ENCODE measurements at regions not wholly inside any gene's neighbourhood (a gene's known extent, or its start where the extent isn't known, plus 50 kb on each side); places are given as distances from the start of the nearest gene placed in this dataset.

- H3K27ac ChIP-seq = no peak overlapping the region
- H3K4me1 ChIP-seq = no peaks in the 10 kb centered on the region
Measured at GRCh38 chr20:23135449-23136420, 49.6 kb upstream of the CD93 start.

More at GRCh38 chr20:23135449-23136420, 49.6 kb upstream of the CD93 start:
- H3K36me3 ChIP-seq = no peaks in the 10 kb centered on the region
- H3K9ac ChIP-seq (ENCODE audit: low read depth in 2 of 2, low read length in 2 of 2) = no peak overlapping the region
- TF ChIP-seq CTCF (IDR thresholded peaks at IDR 0.05) = no peak
- no peak for DNase-seq
- H3K27me3 ChIP-seq = no peaks in the 10 kb centered on the region
- intact Hi-C loops (cut with DNase I) = no loop called here
- H3K9me3 ChIP-seq = no peaks in the 10 kb centered on the region
- H3K4me3 ChIP-seq = no peak overlapping the region
